SK-N-SH (cell line): ENCODE measurements at regions not wholly inside any gene's neighbourhood (a gene's known extent, or its start where the extent isn't known, plus 50 kb on each side); places are given as distances from the start of the nearest gene placed in this dataset.

Experiments used
- CTCF ChIA-PET: fragments of 300-600, 350-600 bp; formaldehyde crosslinking; extraction: SDS; loops from one replicate; lab custom pipeline; 2021; lab: Yijun Ruan, JAX
- POLR2A ChIA-PET: fragments of 350-600 bp; sonication (Branson Sonifier 250); formaldehyde crosslinking; extraction: SDS; loops from one replicate; lab custom pipeline; 2020; ENCODE audit warnings: antibody characterized with exemption, inconsistent platforms; lab: Yijun Ruan, JAX
- DNase-seq: peaks from one replicate; pipeline ENCODE4 v3.0.0; 2012
- H2AFZ ChIP-seq: fragments of 200-600 bp; sonication (generic); 2 replicates; pipeline ENCODE4 v1.8.1; 2016; ENCODE audit warnings: antibody characterized with exemption, mild to moderate bottlenecking, low read depth
- H3F3A ChIP-seq: fragments of 200-600 bp; sonication (generic); replicated peaks from 2 replicates; pipeline ENCODE3; 2016; ENCODE audit warnings: antibody characterized with exemption, mild to moderate bottlenecking; ENCODE audit not compliant: insufficient read depth
- H3K27ac ChIP-seq, 2 experiments: fragments of 200-500 bp in 1 of 2; fragments of 200-600 bp in 1 of 2; sonication (Bioruptor generic) in 1 of 2; sonication (generic), shearing (Covaris generic) in 1 of 2; 2 replicates each; pipeline versions ENCODE4 v1.5.1 to v1.6.1; 2014 to 2016; ENCODE audit warnings: low read depth in 2 of 2, inconsistent platforms in 1 of 2, low read length in 1 of 2, mild to moderate bottlenecking in 1 of 2, mixed read lengths in 1 of 2
- H3K27me3 ChIP-seq: fragments of 200-600 bp; sonication (generic), shearing (Covaris generic); 2 replicates; pipeline ENCODE4 v1.6.1; 2016; ENCODE audit warnings: mixed run types; ENCODE audit not compliant: insufficient read depth
- H3K36me3 ChIP-seq, 2 experiments: fragments of 200-500 bp in 1 of 2; fragments of 200-600 bp in 1 of 2; sonication (Bioruptor generic) in 1 of 2; sonication (generic) in 1 of 2; replicated peaks in 1 of 2; 2 replicates each; pipeline versions ENCODE3 to v1.5.1; 2014 to 2016; ENCODE audit warnings: low read length in 1 of 2, mild to moderate bottlenecking in 1 of 2; ENCODE audit not compliant: insufficient read depth in 2 of 2, control insufficient read depth in 1 of 2
- H3K4me1 ChIP-seq, 2 experiments: fragments of 200-500 bp in 1 of 2; fragments of 200-600 bp in 1 of 2; sonication (Bioruptor generic) in 1 of 2; sonication (generic), shearing (Covaris generic) in 1 of 2; 2 replicates each; pipeline versions ENCODE4 v1.5.1 to v1.6.1; 2014 to 2016; ENCODE audit warnings: low read depth in 1 of 2, low read length in 1 of 2, mixed run types in 1 of 2; ENCODE audit not compliant: insufficient read depth in 2 of 2, control insufficient read depth in 1 of 2
- H3K4me2 ChIP-seq: fragments of 200-600 bp; sonication (generic), shearing (Covaris generic); 2 replicates; pipeline ENCODE4 v1.6.1; 2017; ENCODE audit warnings: mixed run types
- H3K4me3 ChIP-seq, 2 experiments: fragments of 200-500 bp in 1 of 2; fragments of 200-600 bp in 1 of 2; sonication (Bioruptor generic) in 1 of 2; sonication (generic), shearing (Covaris generic) in 1 of 2; 2 replicates each; pipeline versions ENCODE4 v1.5.1 to v1.8.1; 2014 to 2016; ENCODE audit warnings: low read depth in 2 of 2, inconsistent platforms in 1 of 2, low read length in 1 of 2, mild to moderate bottlenecking in 1 of 2, mixed read lengths in 1 of 2, moderate library complexity in 1 of 2
- H3K79me2 ChIP-seq: fragments of 200-600 bp; sonication (generic); 2 replicates; pipeline ENCODE4 v1.8.1; 2017; ENCODE audit warnings: mild to moderate bottlenecking; ENCODE audit not compliant: insufficient read depth
- H3K9ac ChIP-seq: fragments of 200-600 bp; sonication (generic); 2 replicates; pipeline ENCODE4 v1.6.1; 2017; ENCODE audit warnings: mixed run types
- H3K9me2 ChIP-seq: fragments of 200-600 bp; sonication (generic); 2 replicates; pipeline ENCODE4 v1.6.1; 2017; ENCODE audit warnings: mixed run types
- H3K9me3 ChIP-seq: fragments of 200-600 bp; sonication (generic); 2 replicates; pipeline ENCODE4 v1.6.1; 2017; ENCODE audit warnings: mixed run types, mild to moderate bottlenecking, moderate library complexity
- H4K20me1 ChIP-seq: fragments of 200-600 bp; sonication (generic); 2 replicates; pipeline ENCODE4 v1.6.1; 2017; ENCODE audit warnings: mild to moderate bottlenecking, mixed run types; ENCODE audit not compliant: insufficient read depth
- CHD2 ChIP-seq: fragments of 150-350 bp; IDR thresholded peaks from 2 replicates; pipeline ENCODE4 v1.6.1; 2018; ENCODE audit warnings: low read length; ENCODE audit not compliant: partially characterized antibody
- CTCF ChIP-seq: fragments of 200-600 bp; sonication (generic); IDR thresholded peaks from 2 replicates; pipeline ENCODE4 v1.6.1; 2017; ENCODE audit warnings: antibody characterized with exemption, mild to moderate bottlenecking, moderate library complexity
- EP300 ChIP-seq, 2 experiments: IDR thresholded peaks; 2 replicates each; pipeline versions ENCODE4 v1.4.0 to v1.6.1; 2012; ENCODE audit warnings: borderline replicate concordance in 1 of 2, low read depth in 1 of 2, low read length in 1 of 2
- FOXJ3 ChIP-seq: sonication (generic); formaldehyde crosslinking; IDR thresholded peaks from 2 replicates; pipeline ENCODE4 v1.5.1; 2020; ENCODE audit warnings: mild to moderate bottlenecking, missing genetic modification reagents
- GATA2 ChIP-seq: sonication (generic); formaldehyde crosslinking; IDR thresholded peaks from 2 replicates; pipeline ENCODE4 v1.5.0; 2020; ENCODE audit warnings: mild to moderate bottlenecking, missing genetic modification reagents
- MEF2A ChIP-seq: IDR thresholded peaks from 2 replicates; pipeline ENCODE4 v1.4.0; 2012; ENCODE audit warnings: low read depth, borderline replicate concordance
- MXI1 ChIP-seq: IDR thresholded peaks from 2 replicates; pipeline ENCODE4 v1.6.1; 2012; ENCODE audit warnings: mild to moderate bottlenecking, low read depth, low read length, improper control_type of control experiment
- NFIC ChIP-seq: IDR thresholded peaks from 2 replicates; pipeline ENCODE4 v1.4.0; 2012; ENCODE audit warnings: borderline replicate concordance
- NRF1 ChIP-seq: IDR thresholded peaks from 2 replicates; pipeline ENCODE4 v1.6.1; 2012; ENCODE audit warnings: low read depth, mild to moderate bottlenecking, low read length
- POLR2AphosphoS5 ChIP-seq: IDR thresholded peaks from 2 replicates; pipeline ENCODE4 v1.6.1; 2012; ENCODE audit warnings: low read depth, low read length
- RAD21 ChIP-seq: IDR thresholded peaks from 2 replicates; pipeline ENCODE4 v1.6.1; 2012; ENCODE audit warnings: mild to moderate bottlenecking, low read length
- RCOR1 ChIP-seq: fragments of 150-350 bp; IDR thresholded peaks from 2 replicates; pipeline ENCODE4 v1.6.1; 2017; ENCODE audit warnings: antibody characterized with exemption, low read length
- REST ChIP-seq: IDR thresholded peaks from 2 replicates; pipeline ENCODE4 v1.6.1; 2012; ENCODE audit warnings: mild to moderate bottlenecking, low read depth, low read length, moderate library complexity
- SIN3A ChIP-seq: IDR thresholded peaks from 2 replicates; pipeline ENCODE4 v1.6.1; 2012; ENCODE audit warnings: low read depth, mild to moderate bottlenecking, low read length, moderate library complexity, borderline replicate concordance
- SMC3 ChIP-seq: IDR thresholded peaks from 2 replicates; pipeline ENCODE4 v1.6.1; 2012; ENCODE audit warnings: low read depth, low read length, improper control_type of control experiment
- TCF12 ChIP-seq: IDR thresholded peaks from 2 replicates; pipeline ENCODE4 v1.4.0; 2012
- USF1 ChIP-seq: IDR thresholded peaks from 2 replicates; pipeline ENCODE4 v1.4.0; 2012; ENCODE audit warnings: low read depth, borderline replicate concordance
- USF2 ChIP-seq: fragments of 150-350 bp; IDR thresholded peaks from 2 replicates; pipeline ENCODE4 v1.6.1; 2017; ENCODE audit warnings: antibody characterized with exemption, low read length, low read depth, borderline replicate concordance
- WGBS: methylation state at CpG from one replicate; pipeline ENCODE4 v1.1.6; 2017; ENCODE audit warnings: low lambda C conversion rate; 5-methylcytosine and 5-hydroxymethylcytosine counted together

- no peak for TF ChIP-seq REST
- TF ChIP-seq NFIC = no peak
- no peak for TF ChIP-seq TCF12
- no peak for TF ChIP-seq POLR2AphosphoS5
- no peak for TF ChIP-seq MEF2A
- TF ChIP-seq USF1 = no peak
- TF ChIP-seq CHD2 = peak; percentile 33
- no peak for TF ChIP-seq MXI1
Measured at GRCh38 chr16:5505091-5505887, 407.7 kb upstream of the EEF2KMT start (continued).

GRCh38 chr16:5504064-5504781 is 406.6 kb upstream of the EEF2KMT start:
- TF ChIP-seq CTCF (no peak), SMC3 (peak; percentile 4; the same call in 1 of the 2 replicates), GATA2 (CRISPR knock-in tag) (peak; percentile 51), CHD2 (peak; percentile 77), RCOR1 (peak; percentile 44), FOXJ3 (CRISPR knock-in tag) (peak; percentile 61), SIN3A (no peak), TCF12 (no peak), NRF1 (no peak), EP300 (IDR thresholded peaks at IDR 0.05; ENCODE audit: borderline replicate concordance in 1 of 2, low read depth in 1 of 2, low read length in 1 of 2) (peak in 1 of 2 experiments; percentile 78; a peak in 2 of 4 replicates), USF2 (no peak), RAD21 (peak; percentile 29), POLR2AphosphoS5 (no peak)
- TF ChIP-seq, all 33 proteins: peak for 7

More at GRCh38 chr16:5504064-5504781, 406.6 kb upstream of the EEF2KMT start:
- no peaks in the 10 kb centered on the region for H3K36me3 ChIP-seq
- H3K27me3 ChIP-seq = no peaks in the 10 kb centered on the region
- peaks cover 0 to 67% of the 10 kb centered on the region in 2 experiments; a peak in 2 of 4 replicates for H3K4me1 ChIP-seq
- ChIA-PET POLR2A (interaction anchor here (0.7 to 4.5 kb wide), 7 partner anchors 100 to 1143 kb away, joined by 3 to 57 read pairs (median 7); no protein-coding TSS in a partner anchor), CTCF (interaction anchor here (0.7 to 8.9 kb wide), 17 partner anchors 10 to 1139 kb away, joined by 3 to 138 read pairs (median 5); no protein-coding TSS in a partner anchor)
- H3K79me2 ChIP-seq = no peaks in the 10 kb centered on the region
- H3K4me3 ChIP-seq = no peak overlapping the region; a peak in 1 of 4 replicates
- H3F3A ChIP-seq = no peaks in the 10 kb centered on the region
- no peak overlapping the region for H2AFZ ChIP-seq
- 14% methylated on average over 8 of the region's 13 CpGs for WGBS
- no peaks in the 10 kb centered on the region for H3K9me2 ChIP-seq
- H4K20me1 ChIP-seq = no peaks in the 10 kb centered on the region
- peak overlapping the region in 1 of 2 experiments; percentile 100; a peak in 2 of 4 replicates for H3K27ac ChIP-seq
- no peak overlapping the region for H3K9ac ChIP-seq
- peak; percentile 69 for DNase-seq
- no peaks in the 10 kb centered on the region for H3K9me3 ChIP-seq
- no peak overlapping the region for H3K4me2 ChIP-seq
